ENCODE measurements at regions not wholly inside any gene's neighbourhood (a gene's known extent, or its start where the extent isn't known, plus 50 kb on each side); places are given as distances from the start of the nearest gene placed in this dataset.

GRCh38 chr2:43080571-43081021 is 145.8 kb downstream of the ZFP36L2 start:
- Histone ChIP-seq H3K4me3 (ENCODE audit: low read depth, low read length) (no peak overlapping the region), H3K27me3 (replicated peaks) (no peaks in the 10 kb centered on the region), H3K27ac (no peak overlapping the region), H3K36me3 (replicated peaks) (no peaks in the 10 kb centered on the region)
- TF ChIP-seq CTCF (IDR thresholded peaks at IDR 0.05; ENCODE audit: low read depth, low read length, missing control alignments) = no peak
- in situ Hi-C loops (cut with HindIII; ENCODE audit: low pct_ligation_motif_present, low sequenced_read_pairs) = no loop called here
- DNase-seq = no peak

- no peak for DNase-seq
- no peak overlapping the region for H3K27ac ChIP-seq
- H3K36me3 ChIP-seq (replicated peaks) = no peaks in the 10 kb centered on the region
- no peak overlapping the region for H3K4me3 ChIP-seq (ENCODE audit: low read depth, low read length)
- in situ Hi-C loops (cut with HindIII; ENCODE audit: low pct_ligation_motif_present, low sequenced_read_pairs) = no loop called here
- no peak for TF ChIP-seq CTCF (IDR thresholded peaks at IDR 0.05; ENCODE audit: low read depth, low read length, missing control alignments)
- no peaks in the 10 kb centered on the region for H3K27me3 ChIP-seq (replicated peaks)
These were observed 147.3 kb downstream of the ZFP36L2 start for GRCh38 chr2:43078781-43079755.

GRCh38 chr2:43078301-43078700 is 148.1 kb downstream of the ZFP36L2 start:
- in situ Hi-C loops (cut with HindIII; ENCODE audit: low pct_ligation_motif_present, low sequenced_read_pairs) = no loop called here
- TF ChIP-seq CTCF (IDR thresholded peaks at IDR 0.05; ENCODE audit: low read depth, low read length, missing control alignments) = no peak

GRCh38 chr2:43077876-43078275 is 148.5 kb downstream of the ZFP36L2 start:
- Histone ChIP-seq H3K4me3 (ENCODE audit: low read depth, low read length) (no peak overlapping the region), H3K27me3 (replicated peaks) (no peaks in the 10 kb centered on the region), H3K27ac (no peak overlapping the region), H3K36me3 (replicated peaks) (no peaks in the 10 kb centered on the region)
- TF ChIP-seq CTCF (IDR thresholded peaks at IDR 0.05; ENCODE audit: low read depth, low read length, missing control alignments) = no peak
- in situ Hi-C loops (cut with HindIII; ENCODE audit: low pct_ligation_motif_present, low sequenced_read_pairs) = no loop called here
- no peak for DNase-seq

More at GRCh38 chr2:43078301-43078700, 148.1 kb downstream of the ZFP36L2 start:
- no peaks in the 10 kb centered on the region for H3K27me3 ChIP-seq (replicated peaks)
- H3K4me3 ChIP-seq (ENCODE audit: low read depth, low read length) = no peak overlapping the region
- no peak overlapping the region for H3K27ac ChIP-seq
- H3K36me3 ChIP-seq (replicated peaks) = no peaks in the 10 kb centered on the region
- DNase-seq = no peak

GRCh38 chr2:43076676-43077075 is 149.7 kb downstream of the ZFP36L2 start:
- no peak for TF ChIP-seq CTCF (IDR thresholded peaks at IDR 0.05; ENCODE audit: low read depth, low read length, missing control alignments)
- in situ Hi-C loops (cut with HindIII; ENCODE audit: low pct_ligation_motif_present, low sequenced_read_pairs) = no loop called here
- DNase-seq = no peak
- Histone ChIP-seq H3K27me3 (replicated peaks) (no peaks in the 10 kb centered on the region), H3K27ac (no peak overlapping the region), H3K36me3 (replicated peaks) (no peaks in the 10 kb centered on the region), H3K4me3 (ENCODE audit: low read depth, low read length) (no peak overlapping the region)
